NCI-H345 treated with DMSO at 0.1 percent for 48 hours (cell line): ENCODE measurements at regions not wholly inside any gene's neighbourhood (a gene's known extent, or its start where the extent isn't known, plus 50 kb on each side); places are given as distances from the start of the nearest gene placed in this dataset.

Experiments
- DNase-seq: peaks from one replicate; lab custom pipeline; 2025; ENCODE audit not compliant: unreplicated experiment; lab: John Stamatoyannopoulos, UW

DNA sequence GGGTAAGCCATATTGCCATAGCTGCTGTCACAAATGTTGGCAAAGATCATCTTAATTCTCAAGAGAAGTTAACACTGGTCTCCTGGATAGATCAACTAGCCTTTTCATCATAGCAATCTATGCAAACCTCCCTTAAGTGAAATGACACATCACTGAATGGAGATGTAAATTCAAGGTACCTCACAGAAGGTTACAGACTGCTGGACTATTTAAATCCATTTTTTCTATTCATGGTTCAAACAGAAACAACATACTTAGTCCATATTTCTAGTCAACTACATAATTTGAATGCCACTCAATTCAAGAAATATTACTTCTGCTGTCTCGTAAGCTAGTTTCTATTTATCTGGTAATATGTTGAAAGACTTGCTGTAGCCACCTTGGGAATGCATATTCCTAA is 748.3 kb downstream of the C12orf50 start:
- DNase-seq: no peak

DNA sequence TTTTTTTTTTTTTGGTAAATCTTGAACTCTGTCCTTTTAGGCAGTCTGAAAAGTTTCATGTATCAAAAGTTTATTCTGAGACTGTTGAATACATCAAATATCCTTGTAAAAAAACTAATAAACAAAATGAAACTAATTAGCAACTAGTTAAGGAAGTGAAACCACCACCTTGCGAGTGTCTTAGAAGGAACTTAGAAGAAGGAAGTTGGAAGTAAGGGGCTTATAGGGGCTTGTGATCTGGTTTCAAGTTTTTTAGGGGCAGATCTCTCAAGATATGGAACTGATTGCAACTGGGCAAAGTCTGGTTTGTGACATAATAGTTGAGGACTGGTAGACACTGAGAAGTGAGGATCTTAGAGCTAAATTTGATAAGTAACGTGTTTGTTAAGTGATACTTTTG is 748.8 kb downstream of the C12orf50 start:
- no peak for DNase-seq

DNA sequence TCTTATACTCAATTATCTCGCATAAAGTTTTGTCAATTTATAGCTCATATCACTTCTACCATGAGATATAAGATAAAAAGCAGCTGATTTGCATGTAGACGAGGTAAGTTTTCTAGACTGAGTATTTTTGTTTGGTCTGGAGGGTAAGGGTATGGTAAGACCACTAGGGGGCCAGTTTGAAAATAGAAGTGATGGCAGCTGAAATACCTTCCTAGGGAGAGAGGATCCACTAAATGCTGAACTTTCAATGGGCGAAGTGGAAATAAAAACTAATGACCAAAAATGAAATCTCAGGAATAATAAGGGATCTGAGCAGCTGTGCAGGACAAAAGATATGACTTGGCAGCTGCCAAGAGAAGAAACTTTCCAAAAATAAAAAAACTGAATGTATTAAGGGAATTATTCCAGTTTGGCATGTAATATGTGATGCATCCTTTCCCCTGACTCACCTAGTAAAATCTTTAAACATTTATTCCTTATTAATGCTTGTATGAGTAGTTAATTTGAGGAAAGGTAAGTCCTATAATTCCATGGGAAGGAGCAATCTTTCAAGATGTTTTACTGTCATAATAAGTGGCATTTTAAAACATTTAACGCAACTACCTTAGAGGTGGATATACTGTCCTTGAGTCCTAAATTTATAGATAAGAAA is 754.5 kb downstream of the C12orf50 start:
- DNase-seq: no peak

DNA sequence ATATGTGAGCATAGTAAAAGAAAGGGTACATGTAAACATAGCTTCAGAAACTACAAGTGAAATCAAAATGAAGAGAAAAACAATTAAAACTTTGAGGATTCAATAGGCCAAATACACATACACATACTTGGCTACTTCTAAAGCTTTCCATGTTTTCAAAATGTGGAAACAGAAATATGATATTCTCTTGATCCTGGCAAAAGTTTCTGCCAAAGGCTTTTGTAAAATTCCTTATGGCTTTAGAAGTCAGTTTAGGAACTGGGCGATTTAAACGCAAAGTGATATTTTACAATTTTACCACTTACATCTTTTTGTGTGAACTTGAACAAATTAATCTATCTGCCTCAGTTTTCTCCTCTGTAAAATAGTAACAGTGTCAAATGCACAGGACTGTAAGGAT is 756.4 kb downstream of the C12orf50 start:
- DNase-seq: no peak

DNA sequence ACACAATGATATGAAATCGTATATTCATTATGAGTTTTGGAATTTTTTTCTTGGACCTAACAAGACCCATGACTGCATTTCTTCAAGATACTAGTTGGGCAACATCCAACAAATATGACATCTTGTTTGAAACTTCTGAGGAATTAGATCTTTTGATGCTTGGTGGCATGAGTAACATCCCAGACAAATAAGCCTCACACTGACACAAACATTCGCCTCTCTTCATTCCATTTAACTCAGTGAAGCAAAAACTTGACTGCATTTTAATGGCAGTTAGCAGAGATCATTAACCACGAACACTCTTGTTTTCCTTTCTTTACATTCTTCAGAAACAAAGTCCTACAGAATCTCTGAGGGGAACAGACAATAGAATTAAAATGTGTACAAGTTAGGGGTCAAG is 758.3 kb downstream of the C12orf50 start:
- no peak for DNase-seq

DNA sequence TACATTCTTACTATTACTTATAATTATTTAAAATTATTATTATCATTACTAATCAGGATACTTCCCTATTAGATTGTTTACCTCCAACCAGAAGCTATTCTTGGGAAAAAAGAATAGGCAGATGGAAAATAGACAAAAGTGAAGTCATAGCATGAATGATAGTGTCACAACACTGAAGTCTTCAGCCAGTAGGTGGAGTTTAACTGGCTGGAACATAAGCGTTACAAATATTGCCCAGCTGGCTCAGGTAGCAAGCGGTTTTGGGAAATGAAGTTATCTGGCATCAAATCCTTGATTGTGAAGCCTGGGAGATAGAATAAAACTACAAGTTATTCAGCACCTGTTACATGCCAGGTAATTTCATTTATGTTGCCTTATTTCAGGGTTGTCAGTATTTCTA is 762.9 kb downstream of the C12orf50 start:
- no peak for DNase-seq

DNA sequence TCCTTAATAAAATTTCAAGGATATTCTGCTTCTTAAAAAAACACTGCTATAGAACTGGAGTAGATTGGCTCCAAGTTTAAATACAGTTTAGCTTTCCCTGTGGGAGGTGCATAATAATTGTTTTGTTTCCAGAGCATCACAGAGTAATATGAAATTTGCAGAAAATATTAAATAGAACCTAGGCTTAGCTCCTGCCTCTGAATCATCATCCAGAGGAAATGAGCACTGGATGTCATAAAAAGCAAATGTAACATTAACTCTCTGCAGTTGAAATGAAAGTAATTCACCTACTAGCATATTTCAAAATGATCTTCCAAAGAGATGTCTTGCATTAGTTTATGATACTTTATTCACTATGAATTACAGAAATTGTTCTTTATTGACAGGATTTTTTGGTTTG is 769.8 kb downstream of the C12orf50 start:
- no peak for DNase-seq

DNA sequence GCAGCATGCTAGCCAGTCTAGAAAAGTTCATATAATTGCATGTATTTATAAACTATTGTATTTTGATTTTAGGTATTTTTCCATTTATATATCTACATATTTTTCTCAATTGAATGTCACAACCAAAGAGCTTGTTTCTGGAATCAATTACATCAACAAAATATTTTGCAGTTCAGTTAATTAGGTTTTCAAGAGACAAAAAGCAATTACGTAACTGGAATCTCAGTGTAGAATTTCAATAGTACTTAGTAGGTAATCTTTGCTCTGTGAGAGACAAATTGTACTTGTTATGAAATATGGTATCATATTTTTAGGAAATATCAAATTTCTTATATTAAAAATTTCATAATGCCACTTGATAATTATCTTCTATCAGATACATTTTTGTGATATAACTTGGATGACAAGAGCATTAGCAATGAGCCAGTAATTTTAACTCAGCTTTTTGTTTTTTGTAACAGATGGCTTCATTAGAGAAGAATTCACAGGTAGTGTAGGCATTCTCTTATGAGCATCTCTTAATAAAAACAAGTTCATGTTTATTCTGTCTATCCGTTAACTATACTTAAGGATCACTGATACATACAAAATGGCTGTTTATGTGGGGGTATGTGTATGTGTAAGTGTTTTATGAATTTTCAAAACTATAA is 774.7 kb downstream of the C12orf50 start:
- no peak for DNase-seq

DNA sequence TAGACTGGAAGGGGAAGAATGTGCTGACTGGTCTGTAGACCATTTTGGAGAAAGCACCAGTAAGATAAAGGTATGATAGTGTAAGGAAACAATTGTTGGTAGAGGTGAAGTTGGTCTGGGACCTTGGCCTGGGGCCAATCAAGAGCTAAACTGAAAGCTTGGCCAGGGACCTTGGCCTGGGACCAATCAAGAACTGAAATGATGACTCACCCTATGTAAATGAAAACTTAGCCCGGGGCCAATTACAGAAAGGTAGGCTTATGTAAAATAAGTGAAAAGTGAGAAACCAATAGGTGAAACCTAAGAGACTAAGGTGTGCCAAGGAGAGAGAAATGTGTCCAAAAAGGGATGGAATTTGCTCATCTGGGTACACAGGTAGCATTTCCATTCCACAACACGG is 776.0 kb downstream of the C12orf50 start:
- no peak for DNase-seq

DNA sequence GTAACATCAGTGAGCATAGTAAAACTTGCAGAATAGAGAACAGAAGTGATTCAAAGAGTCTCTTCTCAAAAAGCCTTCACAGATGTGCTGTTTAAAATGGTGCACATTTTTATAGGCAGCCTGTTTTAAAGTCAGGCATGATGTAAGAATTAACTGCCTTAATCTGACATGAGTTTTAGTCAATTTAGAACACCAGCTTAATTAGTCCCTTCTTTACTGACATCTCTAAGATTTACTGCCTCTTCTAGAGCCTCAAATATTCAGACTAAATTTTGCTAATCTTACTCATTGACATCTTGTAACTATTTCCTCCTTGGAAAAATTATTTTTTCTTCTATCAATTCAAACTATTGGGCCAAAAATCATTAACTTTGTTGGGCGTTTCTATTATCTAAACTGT is 782.5 kb downstream of the C12orf50 start:
- DNase-seq: no peak

DNA sequence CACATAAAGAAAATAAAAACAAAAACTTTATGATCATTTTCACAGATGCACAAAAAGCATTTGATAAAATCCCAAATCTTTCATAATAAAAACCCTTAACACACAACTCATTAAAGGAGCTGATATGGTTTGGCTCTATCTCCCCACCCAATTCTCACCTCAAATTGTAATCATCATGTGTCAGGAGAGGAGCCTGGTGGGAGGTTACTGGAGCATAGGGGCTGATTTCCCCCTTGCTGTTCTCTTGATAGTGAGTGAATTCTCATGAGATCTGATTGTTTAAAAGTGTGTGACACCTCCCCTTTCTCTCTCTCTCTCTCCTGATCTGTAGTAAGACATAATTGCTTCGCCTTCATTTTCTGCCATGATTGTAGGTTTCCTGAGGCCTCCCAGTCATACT is 790.7 kb downstream of the C12orf50 start:
- no peak for DNase-seq

DNA sequence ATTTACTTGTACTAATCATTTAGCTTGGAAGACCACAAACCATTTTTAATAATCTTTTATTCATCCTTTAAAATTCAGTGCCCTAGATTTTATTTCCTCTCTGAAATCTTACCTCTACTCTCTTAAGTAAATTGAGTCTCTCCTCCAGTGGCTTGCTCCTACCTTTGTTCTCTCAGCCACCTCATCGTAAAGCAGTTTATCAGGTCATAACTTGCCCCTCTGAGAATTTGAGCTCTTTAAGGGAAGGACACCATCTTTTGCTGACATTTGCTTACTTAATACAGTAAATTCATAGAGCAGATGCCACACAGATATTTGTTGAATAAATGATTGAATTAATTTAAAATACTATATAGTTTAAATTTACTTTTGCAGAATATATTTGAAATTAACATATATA is 794.3 kb downstream of the C12orf50 start:
- no peak for DNase-seq

DNA sequence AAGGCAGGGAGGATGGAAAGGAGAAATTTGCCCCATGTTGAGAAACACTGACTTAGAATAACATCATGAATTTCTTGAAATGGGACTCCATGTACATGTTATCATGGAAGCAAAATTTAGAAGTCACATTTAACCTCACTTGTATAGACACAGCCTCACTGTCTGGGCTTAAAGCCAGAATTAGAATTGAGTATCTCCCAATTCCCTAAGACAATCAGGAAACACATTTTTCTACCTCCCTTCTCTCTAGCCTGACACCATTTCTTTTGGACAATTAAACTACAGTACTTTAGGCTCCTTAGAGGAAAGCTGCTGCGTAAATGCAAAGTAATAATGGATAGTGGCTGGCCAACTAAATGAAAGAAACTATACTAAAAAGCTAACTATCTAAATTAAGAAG is 795.5 kb downstream of the C12orf50 start:
- DNase-seq: no peak

DNA sequence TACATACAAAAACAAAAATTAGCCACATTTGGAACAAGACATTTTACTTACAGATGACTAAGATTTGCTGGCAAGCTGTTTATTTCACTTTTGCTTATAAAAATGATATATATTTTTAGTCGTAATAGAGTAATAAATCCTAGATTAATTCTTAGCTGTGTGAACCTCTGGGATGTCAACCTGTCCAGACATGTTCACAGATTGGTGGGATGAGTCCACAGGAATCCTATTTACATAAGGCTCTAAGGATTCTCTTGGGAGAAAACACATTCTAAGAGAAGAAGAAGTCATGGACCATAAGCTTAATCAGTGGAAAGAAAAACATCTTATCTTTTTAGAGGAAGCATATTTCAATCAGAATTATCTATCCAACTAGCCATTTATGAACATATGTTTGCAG is 797.4 kb downstream of the C12orf50 start:
- no peak for DNase-seq

DNA sequence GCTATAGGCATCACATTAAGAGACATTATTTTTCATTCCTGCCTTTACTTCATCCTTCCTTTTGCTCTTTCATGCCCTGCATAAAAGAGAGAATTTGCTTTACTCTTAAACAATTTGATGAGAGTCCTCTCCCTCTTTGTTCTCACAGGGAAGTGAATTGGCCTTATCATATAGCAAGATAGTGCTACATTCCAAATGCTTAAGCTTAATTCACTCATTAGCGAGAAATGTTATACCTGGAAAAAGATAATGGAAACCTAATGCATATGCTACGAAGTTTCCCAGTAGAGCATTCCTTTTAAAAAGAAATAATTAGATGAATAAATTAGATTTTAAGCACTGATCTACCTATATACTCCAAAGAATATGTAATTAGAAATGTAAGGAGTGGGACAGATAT is 798.8 kb downstream of the C12orf50 start:
- DNase-seq: no peak

DNA sequence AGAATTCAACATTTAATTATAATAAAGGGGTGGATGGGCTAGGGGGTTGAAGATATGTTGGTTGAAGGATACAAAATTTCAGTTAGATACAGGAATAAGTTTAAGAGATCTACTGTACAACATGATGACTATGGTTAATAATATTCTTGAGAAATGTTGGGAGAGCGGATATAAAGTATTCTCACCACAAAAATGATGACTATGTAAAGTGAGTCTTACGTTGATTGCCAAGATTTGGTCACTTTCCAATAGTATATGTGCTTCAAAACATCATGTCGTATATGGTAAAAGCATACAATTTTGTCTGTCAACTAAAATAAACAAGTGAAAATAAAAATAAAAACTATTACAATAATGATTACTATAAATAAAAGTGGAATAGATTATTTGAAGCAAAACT is 802.0 kb downstream of the C12orf50 start:
- DNase-seq: no peak

DNA sequence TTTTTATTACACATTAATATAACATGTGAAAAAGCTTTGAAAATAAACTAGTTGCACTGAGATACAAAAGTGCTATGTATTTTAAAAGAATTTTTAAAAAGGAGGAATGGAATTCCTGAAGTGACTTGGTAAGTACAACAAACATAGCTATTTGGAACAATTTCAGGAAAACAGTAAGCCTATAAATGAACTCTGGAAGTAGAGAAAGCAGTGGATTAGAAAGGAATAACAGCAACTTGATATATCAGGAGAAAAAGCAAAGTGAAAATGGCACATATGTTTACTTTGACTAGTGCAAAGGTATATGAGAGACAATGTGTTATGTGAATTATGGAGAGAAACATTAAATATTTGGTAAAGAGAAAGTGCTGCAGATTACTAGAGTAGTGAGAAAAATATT is 811.7 kb downstream of the C12orf50 start:
- DNase-seq: no peak

DNA sequence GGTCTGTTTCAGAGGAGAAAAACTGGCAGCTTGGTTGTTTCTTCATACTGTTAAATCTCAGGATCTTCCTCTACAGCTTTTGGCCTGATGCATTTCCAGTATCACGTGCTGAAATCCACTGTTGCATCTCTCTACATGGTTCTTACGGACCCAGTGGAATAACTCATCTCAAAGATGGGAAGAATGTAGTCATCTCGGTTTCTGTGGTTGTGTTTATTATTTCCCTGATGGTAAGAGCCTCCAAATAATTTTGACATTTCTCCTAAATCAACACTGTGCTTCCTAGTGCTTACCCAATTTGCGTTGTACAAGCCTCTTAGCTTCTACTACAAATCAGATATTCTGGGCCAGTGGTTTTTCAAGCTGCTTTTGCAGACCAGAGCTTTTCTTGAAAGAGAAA is 812.8 kb downstream of the C12orf50 start:
- DNase-seq: no peak

DNA sequence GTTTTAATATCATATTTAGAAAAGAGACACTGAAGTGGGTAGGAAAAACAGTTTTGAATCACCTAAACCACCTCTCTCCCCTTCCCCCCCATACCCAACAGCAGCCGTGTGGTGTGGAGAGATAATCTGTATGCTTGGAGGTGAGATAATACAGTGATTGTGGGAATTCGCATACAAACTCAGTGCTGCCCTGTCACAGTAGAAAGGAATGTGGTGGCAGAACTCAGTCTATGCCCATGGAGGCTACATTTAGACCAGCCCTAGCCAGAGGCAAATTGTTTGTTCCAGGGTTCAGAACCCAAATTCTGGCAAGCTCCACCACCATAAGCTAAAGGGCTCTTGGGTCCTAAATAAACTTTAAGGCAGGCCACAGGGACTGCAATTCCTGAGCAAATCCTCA is 827.0 kb downstream of the C12orf50 start:
- DNase-seq: no peak

DNA sequence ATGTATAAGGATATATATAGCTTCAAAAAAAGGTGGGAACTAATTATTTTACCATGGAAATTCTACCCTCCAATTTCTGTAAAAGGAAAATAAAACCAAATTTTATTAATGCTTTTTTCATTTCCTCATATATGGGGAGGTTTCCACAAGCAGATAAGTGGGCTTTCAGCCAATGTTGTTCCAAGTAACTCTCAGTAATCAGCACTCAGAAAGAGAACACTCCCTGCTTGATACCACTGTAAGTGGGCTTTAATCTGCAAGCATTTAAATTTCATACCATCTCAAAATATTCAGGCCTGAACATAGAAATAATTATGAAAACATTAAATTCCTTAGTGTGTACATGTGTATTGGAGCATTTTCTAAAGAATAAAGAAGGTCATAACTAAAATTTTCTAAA is 827.6 kb downstream of the C12orf50 start:
- DNase-seq: no peak

DNA sequence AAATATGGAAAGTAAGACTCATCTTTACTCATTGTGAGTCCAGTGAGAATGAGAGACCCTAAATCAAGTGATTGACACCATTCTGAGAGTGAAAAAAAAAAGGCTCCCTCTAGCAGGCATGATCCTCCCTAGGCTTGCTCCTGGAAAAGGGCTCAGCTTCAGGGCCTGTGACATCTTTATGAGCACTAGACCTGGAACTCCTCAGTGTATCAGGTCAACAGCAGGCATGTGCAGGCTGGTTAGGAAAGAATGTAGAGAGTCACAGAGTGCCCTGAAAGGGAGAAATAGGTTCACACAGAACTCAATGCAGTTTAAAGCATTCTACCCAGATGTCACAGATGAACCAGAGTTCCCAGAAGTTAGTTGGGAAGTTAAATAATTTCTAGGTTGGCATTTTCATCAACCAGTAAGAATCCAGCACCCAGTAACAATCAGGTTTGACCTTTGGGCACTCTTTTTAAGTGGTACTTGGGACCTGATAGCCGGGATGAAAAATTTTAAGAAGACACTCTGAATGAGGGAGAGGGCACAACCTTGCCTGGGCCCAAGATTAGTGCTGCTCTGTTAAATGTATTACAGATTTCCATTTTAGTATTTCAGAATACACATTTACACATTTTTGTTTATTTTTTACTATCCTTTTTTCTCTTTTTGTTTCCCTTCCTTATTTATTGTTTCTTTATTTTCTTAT is 828.8 kb downstream of the C12orf50 start:
- no peak for DNase-seq

DNA sequence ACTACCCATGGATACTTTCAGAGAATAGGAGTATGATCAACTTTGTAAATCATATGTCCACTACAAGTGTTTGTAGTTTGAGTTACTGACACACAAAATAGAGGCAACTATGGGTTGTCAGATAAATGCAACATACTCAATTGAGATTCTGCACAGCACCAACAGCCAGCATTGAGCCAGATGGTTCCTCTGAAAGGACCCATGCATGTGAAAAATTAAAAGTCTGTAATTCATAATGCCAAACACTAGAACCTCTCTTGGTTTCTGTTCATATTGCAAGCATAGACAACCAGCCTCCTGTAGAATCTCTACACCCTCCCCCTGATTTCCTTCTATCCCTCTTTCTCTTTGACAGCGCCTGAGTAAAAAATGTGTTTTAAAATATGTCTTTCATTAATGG is 831.0 kb downstream of the C12orf50 start:
- DNase-seq: no peak

DNA sequence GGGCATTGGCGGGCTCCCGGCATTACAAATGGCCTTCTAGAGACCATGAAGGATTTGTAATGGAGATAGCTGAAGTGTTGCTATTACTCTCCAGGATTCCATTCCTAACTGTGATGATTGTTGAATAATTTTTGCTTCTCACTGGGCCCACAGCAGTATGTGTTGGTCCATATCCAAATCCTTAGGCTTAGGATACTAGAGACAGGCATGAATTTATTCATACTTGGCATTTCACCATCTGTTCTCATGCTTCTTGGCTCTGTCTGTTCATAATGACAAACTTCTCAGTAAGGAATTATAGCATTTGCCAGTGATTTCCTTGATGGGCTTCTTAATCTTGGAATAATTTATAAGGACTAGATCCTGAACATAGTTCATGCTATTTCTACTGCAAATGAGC is 832.9 kb downstream of the C12orf50 start:
- DNase-seq: no peak
